ENCODE measurements at regions not wholly inside any gene's neighbourhood (a gene's known extent, or its start where the extent isn't known, plus 50 kb on each side); places are given as distances from the start of the nearest gene placed in this dataset.

DNA sequence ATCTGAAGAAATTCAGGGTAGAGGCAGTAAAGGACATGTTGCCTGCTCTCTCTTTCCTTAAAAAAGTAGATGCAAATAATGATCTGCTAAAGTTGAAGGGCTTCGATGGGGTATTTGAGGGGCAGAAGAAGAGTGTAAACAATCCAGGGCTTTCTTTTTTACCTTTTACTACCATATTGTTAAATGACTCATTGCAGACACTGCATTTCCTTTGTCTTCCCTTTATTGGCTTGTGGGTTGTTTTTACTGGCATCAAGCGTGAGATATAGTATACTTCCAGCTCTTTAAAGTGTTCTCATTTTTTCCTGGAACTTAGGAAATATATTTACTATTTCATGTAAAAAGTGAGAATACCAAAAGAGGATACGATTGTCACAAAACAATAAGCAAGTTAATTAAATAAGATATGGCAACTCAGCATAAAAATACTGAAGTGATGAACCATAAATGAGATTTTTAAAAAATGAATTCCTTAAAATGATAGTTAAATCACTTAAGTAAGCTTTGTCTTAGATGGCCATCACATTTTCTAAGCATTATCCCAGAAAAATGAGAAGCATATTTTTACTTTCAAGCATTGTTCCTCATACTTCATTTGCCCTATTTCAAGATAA is 72.3 kb upstream of the KRAS start:
- Histone ChIP-seq H3F3A (ENCODE audit: insufficient read depth, low read length) (peaks cover 12% of the 10 kb centered on the region; the same call in 1 of the 2 replicates), H4K20me1 (ENCODE audit: insufficient read depth, low read length) (no peaks in the 10 kb centered on the region), H3K27ac (ENCODE audit: low read length) (no peak overlapping the region), H3K4me2 (ENCODE audit: low read depth, low read length) (peak overlapping the region; percentile 53; the same call in 1 of the 2 replicates), H3K4me3 (ENCODE audit: low read length) (no peak overlapping the region), H3K9me3 (replicated peaks; ENCODE audit: insufficient read depth, low read length) (no peaks in the 10 kb centered on the region), H3K79me2 (ENCODE audit: low read length) (no peaks in the 10 kb centered on the region), H2AFZ (ENCODE audit: low read length) (no peak overlapping the region), H3K9me2 (replicated peaks; ENCODE audit: insufficient read depth, low read length) (no peaks in the 10 kb centered on the region), H3K9ac (ENCODE audit: low read length) (no peak overlapping the region), H3K36me3 (replicated peaks; ENCODE audit: insufficient read depth, low read length) (no peaks in the 10 kb centered on the region), H3K4me1 (ENCODE audit: low read length) (peaks cover 45% of the 10 kb centered on the region), H3K27me3 (replicated peaks; ENCODE audit: insufficient read depth, low read length) (peaks cover 19% of the 10 kb centered on the region; the same call in 1 of the 2 replicates)
- TF ChIP-seq EZH2phosphoT487 (IDR thresholded peaks at IDR 0.05; ENCODE audit: low read length): no peak
- no peak for TF ChIP-seq EZH2 (optimal IDR thresholded peaks at IDR 0.05; ENCODE audit: low read depth, low read length)
- TF ChIP-seq, protein P1, sequence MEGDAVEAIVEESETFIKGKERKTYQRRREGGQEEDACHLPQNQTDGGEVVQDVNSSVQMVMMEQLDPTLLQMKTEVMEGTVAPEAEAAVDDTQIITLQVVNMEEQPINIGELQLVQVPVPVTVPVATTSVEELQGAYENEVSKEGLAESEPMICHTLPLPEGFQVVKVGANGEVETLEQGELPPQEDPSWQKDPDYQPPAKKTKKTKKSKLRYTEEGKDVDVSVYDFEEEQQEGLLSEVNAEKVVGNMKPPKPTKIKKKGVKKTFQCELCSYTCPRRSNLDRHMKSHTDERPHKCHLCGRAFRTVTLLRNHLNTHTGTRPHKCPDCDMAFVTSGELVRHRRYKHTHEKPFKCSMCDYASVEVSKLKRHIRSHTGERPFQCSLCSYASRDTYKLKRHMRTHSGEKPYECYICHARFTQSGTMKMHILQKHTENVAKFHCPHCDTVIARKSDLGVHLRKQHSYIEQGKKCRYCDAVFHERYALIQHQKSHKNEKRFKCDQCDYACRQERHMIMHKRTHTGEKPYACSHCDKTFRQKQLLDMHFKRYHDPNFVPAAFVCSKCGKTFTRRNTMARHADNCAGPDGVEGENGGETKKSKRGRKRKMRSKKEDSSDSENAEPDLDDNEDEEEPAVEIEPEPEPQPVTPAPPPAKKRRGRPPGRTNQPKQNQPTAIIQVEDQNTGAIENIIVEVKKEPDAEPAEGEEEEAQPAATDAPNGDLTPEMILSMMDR (IDR thresholded peaks at IDR 0.05; ENCODE audit: low read length): no peak
- DNase-seq: no peak

DNA sequence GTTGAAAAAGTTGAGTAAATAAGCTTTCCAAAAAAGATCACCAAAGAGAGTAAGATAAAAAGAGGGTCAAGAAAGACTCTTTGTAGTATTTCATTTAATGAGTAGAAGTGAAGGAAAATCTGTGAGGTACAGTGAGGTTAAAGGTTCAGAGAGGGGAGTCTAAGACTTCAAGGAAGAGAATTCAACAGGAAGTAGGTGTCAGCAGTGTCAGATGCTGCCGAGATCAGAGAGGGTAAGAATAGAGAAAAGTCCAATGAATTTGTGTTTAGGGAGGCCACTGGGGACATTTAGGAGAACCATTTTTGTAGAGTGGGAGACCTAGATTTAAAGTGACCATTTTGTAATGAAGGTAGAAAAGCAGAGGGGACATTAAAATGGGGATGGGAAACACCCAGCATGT is 71.6 kb upstream of the KRAS start:
- Histone ChIP-seq H3K36me3 (replicated peaks; ENCODE audit: insufficient read depth, low read length) (no peaks in the 10 kb centered on the region), H3K4me1 (ENCODE audit: low read length) (peaks cover 45% of the 10 kb centered on the region), H3K9me2 (replicated peaks; ENCODE audit: insufficient read depth, low read length) (no peaks in the 10 kb centered on the region), H2AFZ (ENCODE audit: low read length) (no peak overlapping the region), H3F3A (ENCODE audit: insufficient read depth, low read length) (peaks cover 12% of the 10 kb centered on the region; the same call in 1 of the 2 replicates), H3K27me3 (replicated peaks; ENCODE audit: insufficient read depth, low read length) (peaks cover 19% of the 10 kb centered on the region; the same call in 1 of the 2 replicates), H4K20me1 (ENCODE audit: insufficient read depth, low read length) (no peaks in the 10 kb centered on the region), H3K4me3 (ENCODE audit: low read length) (no peak overlapping the region), H3K4me2 (ENCODE audit: low read depth, low read length) (no peak overlapping the region), H3K27ac (ENCODE audit: low read length) (no peak overlapping the region), H3K9me3 (replicated peaks; ENCODE audit: insufficient read depth, low read length) (no peaks in the 10 kb centered on the region), H3K9ac (ENCODE audit: low read length) (no peak overlapping the region), H3K79me2 (ENCODE audit: low read length) (no peaks in the 10 kb centered on the region)
- no peak for DNase-seq
- TF ChIP-seq EZH2 (optimal IDR thresholded peaks at IDR 0.05; ENCODE audit: low read depth, low read length) (no peak), EZH2phosphoT487 (IDR thresholded peaks at IDR 0.05; ENCODE audit: low read length) (no peak)
- TF ChIP-seq, protein P1 (IDR thresholded peaks at IDR 0.05; ENCODE audit: low read length): no peak

DNA sequence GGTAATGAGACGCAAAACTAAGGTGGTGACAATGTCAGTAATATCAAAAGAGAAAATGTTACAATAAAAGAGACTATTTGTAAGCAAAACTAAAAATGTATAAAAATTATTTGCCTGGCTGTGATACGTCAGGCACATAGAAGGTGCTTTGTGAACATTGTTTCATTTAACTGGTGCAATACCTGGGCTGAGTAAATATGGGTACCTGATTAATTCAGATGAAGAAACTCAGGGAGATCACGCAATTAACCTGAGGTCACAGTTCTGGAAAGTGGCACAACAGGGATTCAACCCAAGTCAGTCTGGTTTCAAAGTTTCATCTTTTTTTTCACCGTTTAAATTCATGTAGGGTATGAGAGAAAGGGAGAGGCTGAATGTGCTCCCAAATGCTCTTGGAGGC is 71.0 kb upstream of the KRAS start:
- Histone ChIP-seq H3K36me3 (replicated peaks; ENCODE audit: insufficient read depth, low read length) (no peaks in the 10 kb centered on the region), H3K4me2 (ENCODE audit: low read depth, low read length) (no peak overlapping the region), H2AFZ (ENCODE audit: low read length) (no peak overlapping the region), H3F3A (ENCODE audit: insufficient read depth, low read length) (peaks cover 12% of the 10 kb centered on the region; the same call in 1 of the 2 replicates), H3K27me3 (replicated peaks; ENCODE audit: insufficient read depth, low read length) (peaks cover 19% of the 10 kb centered on the region; the same call in 1 of the 2 replicates), H3K9me2 (replicated peaks; ENCODE audit: insufficient read depth, low read length) (no peaks in the 10 kb centered on the region), H3K27ac (ENCODE audit: low read length) (no peak overlapping the region), H3K79me2 (ENCODE audit: low read length) (no peaks in the 10 kb centered on the region), H3K9me3 (replicated peaks; ENCODE audit: insufficient read depth, low read length) (no peaks in the 10 kb centered on the region), H3K4me3 (ENCODE audit: low read length) (no peak overlapping the region), H4K20me1 (ENCODE audit: insufficient read depth, low read length) (no peaks in the 10 kb centered on the region), H3K4me1 (ENCODE audit: low read length) (peaks cover 45% of the 10 kb centered on the region), H3K9ac (ENCODE audit: low read length) (no peak overlapping the region)
- DNase-seq: no peak
- no peak for TF ChIP-seq EZH2 (optimal IDR thresholded peaks at IDR 0.05; ENCODE audit: low read depth, low read length)
- TF ChIP-seq, protein P1 (IDR thresholded peaks at IDR 0.05; ENCODE audit: low read length): no peak
- no peak for TF ChIP-seq EZH2phosphoT487 (IDR thresholded peaks at IDR 0.05; ENCODE audit: low read length)

Measured in MM.1S (cell line).